ENCODE measurements at regions not wholly inside any gene's neighbourhood (a gene's known extent, or its start where the extent isn't known, plus 50 kb on each side); places are given as distances from the start of the nearest gene placed in this dataset.

- TF ChIP-seq CTCF (IDR thresholded peaks at IDR 0.05; ENCODE audit: borderline replicate concordance, extremely low read depth, low read length, poor library complexity, severe bottlenecking), result no peak
- TF ChIP-seq EZH2 (IDR thresholded peaks at IDR 0.05; ENCODE audit: borderline replicate concordance, low read depth, low read length, severe bottlenecking), result no peak
These were observed 261.4 kb upstream of the TCF4 start for GRCh38 chr18:55849391-55849790.
